GM19452 (cell line): ENCODE measurements at regions not wholly inside any gene's neighbourhood (a gene's known extent, or its start where the extent isn't known, plus 50 kb on each side); places are given as distances from the start of the nearest gene placed in this dataset.
"Not testable (repeated sequence)": the region's sequence is repeated elsewhere in the genome, so short reads cannot be mapped to it uniquely, and the experiment has no call there.

Experiments used
- ATAC-seq: cut with Tn5 transposase; IDR thresholded peaks from one replicate; pipeline ENCODE4 v1.9.1; 2021; ENCODE audit not compliant: unreplicated experiment

DNA sequence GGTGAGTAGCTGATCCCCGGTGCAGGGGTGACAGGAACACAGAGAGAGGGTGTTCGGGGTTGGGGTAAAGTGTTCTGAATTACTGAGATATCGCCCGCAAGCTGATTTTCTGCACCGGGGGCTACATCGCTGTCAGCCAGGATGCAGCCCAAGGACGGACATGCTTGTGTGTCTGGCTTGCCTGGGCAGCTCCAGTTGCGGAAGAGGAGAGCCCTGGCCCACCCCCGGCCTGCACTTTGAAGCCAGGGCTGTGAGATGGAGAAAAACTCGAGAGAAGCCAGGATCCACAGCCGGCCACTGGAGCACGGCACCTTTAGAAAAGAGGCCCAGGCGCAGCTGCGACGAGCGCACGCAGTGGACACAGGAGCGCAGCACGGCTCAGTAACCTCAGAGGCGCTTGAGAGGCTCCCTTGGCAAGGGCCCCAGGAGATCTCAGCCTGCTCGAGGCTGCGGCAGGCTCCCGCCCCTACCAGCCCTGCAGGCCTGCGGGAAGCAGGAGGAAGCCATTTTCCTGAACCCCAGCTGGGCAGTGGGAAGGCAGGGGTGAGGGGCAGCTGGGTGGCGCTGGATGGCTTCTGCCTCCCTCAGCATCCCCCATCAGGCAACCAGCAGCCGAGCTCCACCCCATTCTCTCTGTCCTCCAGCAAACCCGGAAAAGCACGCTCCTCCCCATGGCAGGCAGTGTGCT is 59.2 kb downstream of the C9orf50 start:
- no peak for ATAC-seq

DNA sequence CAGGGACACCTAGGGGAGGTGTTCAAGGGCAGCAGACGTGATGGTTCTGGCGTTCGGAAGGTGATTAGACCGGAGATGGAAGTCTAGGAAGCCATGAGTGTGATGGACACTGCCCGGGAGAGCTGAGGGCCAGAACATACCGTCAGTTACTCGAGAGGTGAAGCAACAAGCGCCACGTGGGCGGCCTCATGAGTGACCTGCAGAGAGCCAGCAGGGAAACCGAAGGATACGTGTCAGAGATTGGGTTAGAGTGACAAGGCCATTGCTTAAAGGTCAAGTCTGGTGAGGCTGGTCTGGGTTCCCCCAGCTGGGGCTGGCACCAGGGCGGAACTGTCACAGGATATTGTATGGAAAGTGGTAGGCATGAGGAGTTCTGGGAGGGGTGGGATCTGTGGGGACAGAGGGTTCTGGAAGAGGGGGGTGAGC is 60.0 kb downstream of the C9orf50 start:
- no peak for ATAC-seq

DNA sequence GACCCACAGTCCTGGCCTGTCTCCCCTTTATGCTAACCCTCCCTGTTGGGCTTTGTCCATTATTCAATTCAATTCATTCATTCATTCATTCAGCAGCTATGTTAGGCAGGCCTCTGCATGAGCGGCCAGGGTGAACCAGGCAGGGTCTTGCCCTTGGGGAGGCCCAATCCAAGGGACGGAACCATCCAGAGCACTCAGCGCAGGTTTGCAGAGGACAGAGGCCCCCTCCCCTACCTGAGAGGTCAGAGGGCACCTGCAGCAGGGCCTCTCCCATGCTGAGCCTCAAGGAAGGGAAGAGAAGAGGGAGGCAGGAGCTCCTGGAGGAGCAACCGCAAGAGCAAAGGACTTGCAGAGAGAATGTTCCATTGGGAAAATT is 61.4 kb downstream of the C9orf50 start:
- ATAC-seq, result no peak

DNA sequence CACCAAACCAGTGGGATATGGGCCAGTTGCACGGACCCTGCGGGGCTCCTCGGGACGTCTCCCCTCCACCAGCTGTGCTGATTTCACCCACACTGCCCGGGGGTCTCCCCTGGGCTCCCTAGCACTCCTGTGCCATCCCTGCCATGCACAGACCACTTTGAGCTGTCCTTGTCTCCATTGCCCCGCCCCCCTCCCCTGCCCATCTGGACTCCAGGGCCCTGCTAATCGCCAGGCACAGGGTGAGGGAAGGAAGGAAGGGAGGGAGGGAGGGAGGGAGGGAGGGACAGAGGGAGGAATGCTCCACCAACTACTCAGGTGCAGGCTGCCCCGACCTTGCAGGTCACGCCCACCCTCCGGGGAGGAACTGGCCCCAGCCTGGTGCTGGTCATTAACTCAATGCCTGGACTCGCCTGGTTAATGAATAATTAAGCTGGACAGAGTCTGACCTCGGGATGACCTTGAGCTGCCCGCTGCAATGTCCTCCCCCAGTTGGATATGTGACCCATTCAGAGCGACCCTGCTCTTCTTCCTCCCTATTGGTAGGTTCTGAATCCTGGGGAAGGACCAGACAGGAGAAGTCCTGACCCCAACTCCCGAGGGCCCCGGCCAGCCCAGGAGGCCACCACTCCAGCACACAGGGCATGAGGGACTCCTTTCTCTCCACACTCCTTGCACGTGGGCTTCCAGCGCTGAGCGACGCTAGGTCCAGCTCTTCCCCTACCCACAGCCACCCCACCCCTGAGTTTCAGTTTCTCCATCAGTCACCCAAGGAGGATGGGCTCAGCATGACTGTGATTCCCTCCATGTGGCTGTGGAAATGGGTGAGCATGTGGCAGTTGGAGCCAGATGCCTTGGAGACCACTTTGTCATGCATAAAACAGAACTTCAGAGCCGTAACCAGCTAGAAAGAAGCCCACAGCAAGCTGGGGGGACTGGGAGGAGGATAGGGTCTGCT is 62.1 kb downstream of the C9orf50 start:
- no peak for ATAC-seq

DNA sequence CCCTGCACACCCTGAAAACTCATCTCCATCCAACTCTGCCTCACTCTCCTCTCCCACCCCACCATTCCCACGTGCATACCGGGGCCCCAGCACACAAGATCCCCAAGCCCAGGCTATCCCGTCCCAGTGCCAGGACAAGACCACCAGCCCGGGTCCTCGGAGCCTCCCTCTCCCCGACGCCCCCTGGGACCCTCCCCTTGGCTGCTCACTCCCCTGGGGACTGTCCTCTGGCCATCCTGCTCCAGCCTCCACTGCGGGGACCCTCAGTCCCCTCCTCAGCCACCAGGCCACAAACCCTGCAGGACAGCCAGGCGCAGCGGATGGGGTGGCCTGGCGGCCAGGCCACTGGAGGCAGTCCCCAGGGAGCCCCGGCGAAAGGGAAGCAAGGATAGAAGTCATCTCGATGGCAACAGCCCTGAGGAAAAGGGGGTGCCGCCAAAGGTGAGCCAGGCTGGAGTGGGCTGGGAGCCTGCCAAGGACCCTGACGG is 62.8 kb downstream of the C9orf50 start:
- ATAC-seq, result no peak

DNA sequence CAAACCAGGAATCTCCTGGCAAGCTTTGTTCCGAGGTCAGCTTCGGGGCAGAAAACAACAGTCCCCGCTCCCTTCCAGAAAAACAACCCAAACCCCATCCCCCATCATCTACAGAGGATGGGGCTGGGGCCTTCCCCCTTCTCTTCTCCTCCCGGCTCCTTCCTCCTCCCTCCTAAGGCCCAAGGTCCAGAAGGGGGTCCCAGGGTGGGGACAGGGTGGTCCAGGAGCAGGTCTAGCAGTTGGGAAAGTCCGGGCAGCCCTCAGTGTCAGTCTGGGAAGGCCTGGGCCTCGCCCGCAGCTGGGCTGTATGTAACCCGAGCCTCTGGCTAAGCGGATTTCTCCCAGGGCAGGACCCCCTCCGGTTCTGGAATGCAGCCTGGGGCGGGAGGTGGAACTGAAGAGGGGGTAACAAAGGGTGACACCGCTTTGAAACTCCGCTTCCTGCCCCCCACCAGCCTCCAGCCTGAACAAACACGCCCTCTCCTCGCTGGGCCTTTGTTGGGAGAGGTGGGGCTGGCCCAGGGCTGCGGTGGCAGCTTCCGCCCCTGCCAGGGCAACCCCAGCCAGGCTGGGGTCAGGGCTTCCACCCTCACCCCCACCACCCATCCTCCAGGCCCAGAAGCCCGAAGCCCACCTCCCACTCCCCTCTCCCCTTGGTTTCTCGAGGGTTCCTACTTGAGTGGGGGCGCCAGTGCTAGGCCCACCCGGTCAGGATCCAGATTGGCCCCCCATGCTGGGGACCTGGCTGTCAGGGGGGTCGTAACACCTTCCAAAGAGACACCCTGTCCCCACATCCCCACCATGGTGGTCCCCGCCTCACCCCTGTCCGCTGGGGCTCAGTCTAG is 63.5 kb downstream of the C9orf50 start:
- no peak for ATAC-seq

DNA sequence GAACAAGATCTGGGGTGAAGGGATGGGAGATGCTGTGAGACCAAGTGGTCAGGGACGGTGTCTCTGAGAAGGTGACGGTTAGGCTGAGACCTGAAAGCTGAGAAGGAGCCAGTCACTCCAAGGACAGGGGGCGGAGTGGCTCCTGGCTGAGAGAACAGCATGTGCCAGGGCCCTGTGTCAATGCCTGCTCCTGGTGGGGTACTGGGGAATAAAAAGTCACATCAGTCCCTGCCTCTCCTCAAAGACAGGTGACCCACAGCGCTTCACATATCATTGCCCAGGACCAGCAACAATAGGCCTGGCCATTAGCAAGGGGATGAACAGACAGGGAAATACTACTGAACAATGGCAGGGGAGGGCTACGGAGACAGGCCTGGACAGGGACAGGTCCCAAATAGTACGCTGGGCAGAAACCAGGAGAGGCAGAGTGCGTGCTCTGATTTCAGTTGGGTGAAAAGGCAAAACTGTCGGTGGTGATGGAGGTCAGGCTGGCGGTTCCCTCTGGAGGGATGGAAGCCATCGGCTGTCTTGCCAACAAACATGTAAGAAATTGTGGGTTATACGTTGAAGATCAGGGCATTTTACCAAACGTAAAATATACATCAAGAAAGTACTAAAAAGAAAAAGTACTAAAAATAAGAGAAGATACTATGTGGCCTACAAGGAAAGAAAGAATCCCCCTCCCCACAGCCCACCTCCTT is 64.3 kb downstream of the C9orf50 start:
- no peak for ATAC-seq

DNA sequence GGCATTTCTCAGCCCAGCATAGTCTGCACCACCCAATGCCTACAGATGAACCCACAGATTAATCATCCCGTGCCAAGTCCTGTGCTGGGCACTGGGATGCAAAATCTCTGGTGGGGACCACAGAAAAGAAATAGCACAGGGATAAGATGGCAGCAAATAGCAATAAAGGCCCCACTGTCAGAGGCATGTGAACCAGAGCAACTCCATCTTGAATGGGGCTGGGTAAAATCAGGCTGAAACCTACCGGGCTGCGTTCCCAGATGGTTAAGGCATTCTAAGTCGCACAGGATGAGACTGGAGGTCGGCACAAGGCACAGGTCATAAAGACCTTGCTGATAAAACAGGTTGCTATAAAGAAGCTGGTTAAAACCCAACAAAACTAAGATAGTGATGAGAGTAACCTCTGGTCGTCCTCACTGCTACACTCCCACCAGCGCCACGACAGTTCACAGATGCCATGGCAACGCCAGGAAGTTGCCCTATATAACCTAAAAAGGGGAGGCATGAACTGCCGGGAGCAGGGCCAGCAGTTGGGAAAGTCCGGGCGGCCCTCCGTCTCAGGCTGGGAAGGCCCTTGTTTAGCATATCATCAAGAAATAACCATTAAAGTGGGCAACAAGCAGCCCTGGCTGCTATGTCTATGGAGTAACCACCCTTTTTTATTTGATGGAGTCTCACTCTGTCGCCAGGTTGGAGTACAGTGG is 65.2 kb downstream of the C9orf50 start:
- ATAC-seq, result no peak

DNA sequence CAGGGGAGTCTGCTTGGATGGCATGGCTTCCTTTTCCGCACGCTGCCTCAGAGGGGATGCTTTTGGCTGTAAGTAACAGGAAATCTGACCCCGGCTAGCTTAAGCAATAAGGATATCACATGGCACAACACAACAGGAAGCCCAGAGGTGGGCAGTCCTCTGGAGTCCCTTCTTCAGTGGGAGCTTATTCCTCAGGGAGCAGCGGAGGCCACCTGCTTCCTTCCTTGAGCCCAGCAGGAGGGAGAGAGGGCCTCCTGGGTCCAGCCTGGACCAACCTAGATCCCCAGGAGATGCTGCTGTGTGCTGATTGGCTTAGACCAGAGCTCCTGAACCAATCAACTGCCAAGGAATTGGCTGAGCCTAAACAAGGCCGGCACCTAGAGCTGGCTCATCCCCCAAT is 66.3 kb downstream of the C9orf50 start:
- no peak for ATAC-seq

DNA sequence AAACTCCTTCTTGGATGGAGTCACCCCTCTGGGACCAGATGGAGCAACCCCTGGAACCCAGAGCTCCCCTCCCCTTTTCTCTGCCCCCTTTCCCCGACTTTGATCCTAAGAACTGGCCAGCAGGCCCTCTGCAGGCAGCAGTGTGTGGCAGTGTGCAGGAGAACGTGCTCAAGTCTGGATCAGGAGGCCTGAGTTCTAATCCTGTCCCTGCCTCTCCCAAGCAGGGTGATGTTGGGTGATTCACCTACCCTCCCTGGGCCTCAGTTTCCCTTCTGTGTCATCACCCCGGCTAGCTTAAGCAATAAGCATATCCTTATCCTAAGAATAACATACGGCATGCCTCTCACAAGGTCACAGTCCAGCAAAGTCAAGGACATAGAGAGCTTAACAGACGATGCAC is 67.6 kb downstream of the C9orf50 start:
- ATAC-seq, result no peak

DNA sequence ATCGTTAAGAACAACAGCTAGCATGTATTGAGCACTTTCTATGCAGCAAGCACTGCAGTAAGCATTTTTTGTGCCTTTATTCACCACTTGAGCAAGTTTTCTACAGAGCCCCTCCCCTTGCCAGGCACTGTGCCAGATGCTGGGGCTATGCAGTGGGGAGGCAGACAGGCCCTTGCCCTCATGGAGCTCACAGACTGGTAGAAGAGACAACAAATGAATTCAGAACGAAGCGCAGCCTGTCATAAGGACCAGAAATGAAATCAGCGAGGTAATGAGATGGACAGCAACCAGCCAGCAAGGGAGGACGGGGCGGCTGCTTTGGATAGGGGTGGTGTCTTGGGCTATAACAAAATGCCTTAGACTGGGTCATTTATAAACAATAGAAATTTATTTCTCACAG is 68.8 kb downstream of the C9orf50 start:
- no peak for ATAC-seq

DNA sequence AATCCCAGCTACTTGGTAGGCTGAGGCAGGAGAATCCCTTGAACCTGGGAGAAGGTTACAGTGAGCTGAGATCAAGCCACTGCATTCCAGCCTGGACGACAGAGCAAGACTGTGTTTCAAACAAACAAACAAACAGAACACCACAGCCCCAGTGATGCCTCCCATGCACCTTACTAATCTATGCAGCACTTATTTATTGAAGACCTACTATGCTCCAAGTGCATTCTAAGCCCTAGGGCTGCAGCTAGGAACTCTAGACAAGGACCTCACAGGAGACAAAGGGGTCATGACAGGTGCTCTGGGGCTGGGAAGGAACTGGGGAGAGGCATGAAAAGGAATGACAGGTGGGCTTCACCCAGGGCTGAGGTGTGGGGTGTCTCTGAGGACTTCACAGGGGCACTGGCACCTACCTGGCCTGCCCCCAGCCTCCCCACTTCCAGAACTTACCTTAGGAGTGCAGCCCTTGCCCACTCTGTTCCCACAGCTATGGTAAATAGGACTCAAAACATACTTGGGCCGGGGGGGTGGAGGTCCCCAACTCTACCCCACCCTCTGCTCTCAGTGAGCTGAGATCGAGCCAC is 69.4 kb downstream of the C9orf50 start:
- no peak for ATAC-seq

DNA sequence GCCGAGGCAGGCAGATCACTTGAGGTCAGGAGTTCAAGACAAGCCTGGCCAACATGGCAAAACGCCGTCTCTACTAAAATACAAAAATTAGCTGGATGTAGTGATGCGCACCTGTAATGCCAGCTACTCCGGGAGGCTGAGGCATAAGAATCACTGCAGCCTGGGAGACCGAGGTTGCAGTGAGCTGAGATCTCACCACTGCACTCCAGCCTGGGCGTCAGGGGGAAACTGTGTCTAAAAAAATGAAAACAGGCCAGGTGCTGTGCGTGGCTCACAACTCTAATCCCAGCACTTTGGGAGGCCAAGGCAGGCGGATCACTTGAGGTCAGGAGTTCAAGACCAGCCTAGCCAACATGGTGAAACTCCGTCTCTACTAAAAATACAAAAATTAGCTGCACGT is 69.9 kb downstream of the C9orf50 start:
- not testable (repeated sequence) for ATAC-seq

DNA sequence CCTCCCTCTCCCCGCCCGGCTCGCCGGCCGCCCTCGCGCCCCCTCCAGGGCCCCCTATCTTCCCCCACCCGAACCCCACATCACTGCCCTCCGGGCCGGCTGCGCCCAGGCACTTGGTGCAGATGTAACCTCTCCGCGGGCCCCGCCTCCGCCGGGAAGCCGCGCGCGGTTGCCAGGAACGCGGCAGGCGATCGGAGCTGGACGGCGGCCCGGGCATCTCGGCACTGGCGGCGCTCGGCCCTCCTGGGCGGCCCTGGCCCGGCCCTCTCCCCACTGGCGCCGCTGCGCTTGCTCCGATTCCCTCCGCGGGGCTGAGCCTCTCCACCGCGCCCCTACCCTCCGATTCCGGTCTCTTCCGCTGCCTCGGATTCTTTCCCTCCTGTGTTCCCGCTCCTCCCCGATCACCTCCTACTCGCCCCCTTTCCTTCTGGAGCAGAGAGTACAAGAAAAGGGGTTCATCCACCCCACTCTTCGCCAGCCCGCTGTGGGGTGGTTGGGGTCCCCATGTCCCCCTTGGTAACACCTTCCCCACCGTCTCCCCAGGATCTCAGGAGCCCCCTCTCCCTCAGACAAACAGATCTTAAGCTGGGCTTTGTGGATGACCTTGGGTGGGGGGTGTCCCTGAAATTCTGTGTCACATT is 70.6 kb downstream of the C9orf50 start:
- ATAC-seq, result no peak

DNA sequence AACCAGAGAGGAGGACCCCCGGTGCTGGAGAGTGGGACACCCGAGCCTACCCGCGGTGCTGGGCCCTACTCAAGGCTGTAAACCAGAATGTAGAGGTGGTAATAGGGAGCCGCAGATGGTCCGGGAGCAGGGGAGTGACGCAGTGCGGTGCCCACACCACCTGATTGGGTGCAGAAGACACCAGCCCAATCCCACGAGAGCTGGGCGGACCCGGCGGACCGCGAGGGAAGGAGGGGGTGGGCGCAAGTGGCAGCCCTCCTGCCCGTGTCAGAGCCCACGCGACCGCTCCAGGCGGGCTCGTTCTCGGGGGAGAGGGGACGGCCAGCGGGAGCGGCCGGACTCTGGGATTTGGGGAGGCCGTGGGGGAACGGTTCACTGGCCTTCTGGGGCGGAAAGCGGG is 71.2 kb downstream of the C9orf50 start:
- no peak for ATAC-seq

DNA sequence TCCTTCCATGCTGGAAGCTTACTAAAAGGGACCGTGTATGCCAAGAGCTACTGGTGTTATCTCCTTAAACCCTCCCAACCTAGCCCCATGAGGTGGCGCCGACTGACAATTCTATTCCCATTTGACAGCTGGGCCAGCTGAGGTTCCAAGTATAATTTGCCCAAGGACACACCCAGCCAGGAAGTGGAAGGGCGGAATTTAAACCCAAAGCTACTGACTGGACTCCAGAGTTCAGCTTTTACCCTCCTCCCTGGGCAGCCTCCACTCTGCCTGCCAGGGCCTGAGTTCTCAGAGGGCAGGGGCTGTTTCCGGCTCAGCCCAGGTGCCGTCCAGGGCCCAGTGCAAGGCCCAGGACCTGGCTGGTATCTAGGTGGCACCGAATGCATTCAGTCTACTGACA is 71.8 kb downstream of the C9orf50 start:
- no peak for ATAC-seq

DNA sequence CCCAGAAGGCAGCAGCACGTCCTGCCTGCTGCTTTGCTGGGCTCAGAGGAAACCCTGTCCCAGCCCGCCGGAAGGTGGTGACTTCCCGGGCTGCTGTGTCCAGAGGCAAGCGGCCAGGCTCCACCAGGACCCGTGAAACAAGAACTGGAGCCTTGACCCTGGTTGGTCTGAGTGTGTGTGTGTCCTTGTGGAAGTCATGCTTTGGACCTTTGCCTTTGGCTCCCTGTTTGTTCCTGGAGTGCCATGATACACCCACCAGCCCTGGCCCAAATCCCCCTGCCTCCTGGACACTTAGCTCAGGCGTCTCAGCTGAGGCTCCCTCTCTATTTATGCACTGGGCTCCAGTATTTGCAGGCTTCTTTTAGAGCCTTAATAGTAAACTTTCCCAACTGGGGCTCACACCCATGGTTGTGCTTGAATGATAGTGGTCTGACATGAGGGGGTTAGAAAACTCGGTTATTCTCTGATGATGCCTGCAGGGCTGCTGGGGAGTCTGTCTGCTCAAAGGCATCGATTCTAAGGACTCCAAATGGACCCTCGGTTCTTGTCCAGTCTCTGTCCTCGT is 72.2 kb downstream of the C9orf50 start:
- no peak for ATAC-seq

DNA sequence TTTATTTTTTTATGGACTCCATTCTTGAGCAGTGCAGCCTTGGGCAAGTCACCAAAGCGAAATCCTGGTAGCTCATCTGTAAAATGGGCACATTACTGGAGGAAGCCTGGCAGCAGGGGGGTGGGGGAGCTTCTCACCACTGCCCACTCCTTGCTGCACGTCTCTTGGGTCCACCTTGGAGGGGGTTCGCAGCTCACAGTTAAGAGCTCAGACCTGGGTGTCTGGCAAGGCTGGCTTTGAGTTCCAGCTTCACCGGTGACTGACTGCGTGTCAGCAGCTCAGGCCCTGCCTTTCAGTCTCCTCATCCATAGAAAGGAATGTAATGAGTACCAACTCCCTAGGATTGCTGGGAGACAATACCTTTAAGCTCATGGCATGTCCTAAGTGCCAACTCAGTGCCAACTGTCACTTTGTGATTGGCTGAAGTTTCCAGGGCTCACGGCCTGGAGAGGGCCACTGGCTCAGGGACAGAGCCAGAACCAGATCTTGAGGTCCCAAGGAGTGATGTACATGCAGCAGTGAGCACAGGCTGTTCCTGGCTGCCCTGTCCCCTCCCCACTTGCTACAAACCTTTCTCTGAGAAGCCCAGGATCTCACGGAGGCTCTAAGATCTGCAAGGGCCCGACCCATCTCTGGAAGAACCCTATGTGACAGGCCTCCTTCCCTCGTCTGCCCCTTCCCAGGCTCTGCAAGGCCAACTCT is 72.9 kb downstream of the C9orf50 start:
- ATAC-seq, result no peak
